WI38 (cell line): ENCODE measurements at regions not wholly inside any gene's neighbourhood (a gene's known extent, or its start where the extent isn't known, plus 50 kb on each side); places are given as distances from the start of the nearest gene placed in this dataset.

Experiments used
- H3K4me3 ChIP-seq: 2 replicates; pipeline ENCODE4 v1.5.1; 2011; ENCODE audit warnings: low read depth, mild to moderate bottlenecking, control low read depth, low read length
- TF ChIP-seq, protein P1 (sequence below): IDR thresholded peaks from 2 replicates; pipeline ENCODE4 v1.5.1; 2012; ENCODE audit warnings: low read depth, mild to moderate bottlenecking, control low read depth, low read length

DNA sequence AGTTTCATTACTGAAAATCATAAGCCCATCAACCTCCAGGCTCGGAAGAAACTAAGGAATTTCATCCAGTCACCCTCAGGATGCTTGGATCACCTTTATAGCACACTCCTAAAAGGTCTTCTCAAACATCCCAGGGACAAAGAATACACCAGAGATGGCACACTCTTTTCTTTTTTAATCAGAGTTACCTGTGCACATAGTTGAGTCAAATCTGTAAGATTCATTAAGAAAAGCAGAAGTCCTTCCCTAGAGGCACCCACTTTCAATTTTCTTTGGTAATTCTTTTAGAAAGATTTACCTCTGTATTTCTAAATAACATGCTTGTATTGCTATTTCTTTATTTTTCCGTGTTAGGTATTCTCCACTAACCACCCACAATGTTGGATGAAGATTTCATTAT is 50.6 kb upstream of the IL6 start:
- TF ChIP-seq, protein P1, sequence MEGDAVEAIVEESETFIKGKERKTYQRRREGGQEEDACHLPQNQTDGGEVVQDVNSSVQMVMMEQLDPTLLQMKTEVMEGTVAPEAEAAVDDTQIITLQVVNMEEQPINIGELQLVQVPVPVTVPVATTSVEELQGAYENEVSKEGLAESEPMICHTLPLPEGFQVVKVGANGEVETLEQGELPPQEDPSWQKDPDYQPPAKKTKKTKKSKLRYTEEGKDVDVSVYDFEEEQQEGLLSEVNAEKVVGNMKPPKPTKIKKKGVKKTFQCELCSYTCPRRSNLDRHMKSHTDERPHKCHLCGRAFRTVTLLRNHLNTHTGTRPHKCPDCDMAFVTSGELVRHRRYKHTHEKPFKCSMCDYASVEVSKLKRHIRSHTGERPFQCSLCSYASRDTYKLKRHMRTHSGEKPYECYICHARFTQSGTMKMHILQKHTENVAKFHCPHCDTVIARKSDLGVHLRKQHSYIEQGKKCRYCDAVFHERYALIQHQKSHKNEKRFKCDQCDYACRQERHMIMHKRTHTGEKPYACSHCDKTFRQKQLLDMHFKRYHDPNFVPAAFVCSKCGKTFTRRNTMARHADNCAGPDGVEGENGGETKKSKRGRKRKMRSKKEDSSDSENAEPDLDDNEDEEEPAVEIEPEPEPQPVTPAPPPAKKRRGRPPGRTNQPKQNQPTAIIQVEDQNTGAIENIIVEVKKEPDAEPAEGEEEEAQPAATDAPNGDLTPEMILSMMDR = no peak
- H3K4me3 ChIP-seq = no peak overlapping the region

DNA sequence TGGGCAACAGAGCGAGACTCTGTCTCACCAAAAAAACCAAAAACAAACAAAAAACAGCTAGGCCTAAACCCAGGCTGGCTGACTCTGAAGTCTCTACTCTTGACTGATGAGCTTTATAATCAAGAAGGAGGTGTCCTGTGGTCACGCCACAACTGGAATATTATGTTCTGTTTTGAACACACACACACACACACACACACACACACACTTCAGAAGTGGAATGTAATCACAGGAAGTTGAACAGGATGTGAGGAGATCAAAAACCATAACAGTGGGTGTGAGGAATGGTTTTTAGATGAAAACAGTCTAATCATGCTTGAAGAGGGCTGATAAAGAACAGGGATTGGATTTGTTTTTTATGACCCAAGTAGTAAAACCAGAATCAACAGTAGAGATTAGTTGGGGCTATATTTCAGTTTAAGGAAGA is 51.1 kb upstream of the IL6 start:
- TF ChIP-seq, protein P1 = no peak
- H3K4me3 ChIP-seq = no peak overlapping the region

DNA sequence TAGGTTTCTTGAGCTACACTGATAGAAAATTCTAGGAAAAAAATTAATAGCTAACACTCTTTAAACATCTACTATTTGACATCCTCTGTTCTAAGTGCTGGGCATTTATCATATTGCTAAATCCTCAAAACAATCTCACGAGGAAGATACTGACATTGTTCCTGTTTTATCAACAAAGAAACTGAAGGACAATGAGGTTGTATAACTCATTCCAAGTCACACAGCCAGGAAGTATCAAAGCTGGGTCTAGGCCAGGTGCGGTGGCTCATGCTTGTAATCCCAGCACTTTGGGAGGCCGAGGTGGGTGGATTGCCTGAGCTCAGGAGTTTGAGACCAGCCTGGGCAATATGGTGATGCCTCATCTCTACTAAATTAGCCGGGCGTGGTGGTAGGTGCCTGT is 51.6 kb upstream of the IL6 start:
- H3K4me3 ChIP-seq = no peak overlapping the region
- TF ChIP-seq, protein P1 = no peak

DNA sequence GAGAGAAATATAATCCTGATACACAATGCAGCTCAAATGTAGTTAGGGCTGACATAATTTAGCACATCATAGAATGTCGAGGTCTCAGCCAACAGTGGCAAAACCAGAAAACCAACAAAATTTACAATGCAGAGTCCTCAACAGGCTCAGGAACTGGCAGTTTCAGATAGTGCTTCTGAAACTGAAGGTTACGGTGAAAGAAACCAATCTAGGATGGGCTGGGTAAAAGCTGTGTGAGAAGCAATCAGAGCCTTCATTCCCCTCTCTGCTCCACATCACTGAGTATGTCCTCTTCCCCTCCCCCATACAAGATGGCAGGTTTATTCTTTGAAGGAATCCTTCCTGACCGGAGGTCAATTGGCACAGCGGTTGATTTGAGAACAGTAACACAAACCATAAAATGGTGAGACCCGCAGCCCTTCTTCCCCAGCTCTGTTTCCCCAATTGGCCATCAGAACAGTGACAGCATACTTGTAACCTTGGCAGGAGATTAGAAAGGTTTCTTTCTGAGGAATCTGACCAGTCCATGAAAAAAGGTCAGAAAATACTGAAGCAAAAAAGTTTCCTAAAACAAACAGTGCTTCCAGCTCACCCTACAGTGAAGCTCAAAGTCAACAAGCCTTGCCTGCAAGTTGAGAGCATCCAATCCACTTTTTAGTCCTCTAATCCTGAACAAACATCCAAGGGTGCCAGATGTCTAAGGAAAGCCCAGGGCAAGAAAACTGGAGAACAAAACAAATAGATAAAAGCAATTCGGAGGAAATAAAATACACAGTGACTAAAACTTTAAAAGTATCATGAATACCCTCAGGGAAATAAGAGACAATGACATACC is 53.9 kb upstream of the IL6 start:
- H3K4me3 ChIP-seq = no peak overlapping the region
- TF ChIP-seq, protein P1 = no peak

DNA sequence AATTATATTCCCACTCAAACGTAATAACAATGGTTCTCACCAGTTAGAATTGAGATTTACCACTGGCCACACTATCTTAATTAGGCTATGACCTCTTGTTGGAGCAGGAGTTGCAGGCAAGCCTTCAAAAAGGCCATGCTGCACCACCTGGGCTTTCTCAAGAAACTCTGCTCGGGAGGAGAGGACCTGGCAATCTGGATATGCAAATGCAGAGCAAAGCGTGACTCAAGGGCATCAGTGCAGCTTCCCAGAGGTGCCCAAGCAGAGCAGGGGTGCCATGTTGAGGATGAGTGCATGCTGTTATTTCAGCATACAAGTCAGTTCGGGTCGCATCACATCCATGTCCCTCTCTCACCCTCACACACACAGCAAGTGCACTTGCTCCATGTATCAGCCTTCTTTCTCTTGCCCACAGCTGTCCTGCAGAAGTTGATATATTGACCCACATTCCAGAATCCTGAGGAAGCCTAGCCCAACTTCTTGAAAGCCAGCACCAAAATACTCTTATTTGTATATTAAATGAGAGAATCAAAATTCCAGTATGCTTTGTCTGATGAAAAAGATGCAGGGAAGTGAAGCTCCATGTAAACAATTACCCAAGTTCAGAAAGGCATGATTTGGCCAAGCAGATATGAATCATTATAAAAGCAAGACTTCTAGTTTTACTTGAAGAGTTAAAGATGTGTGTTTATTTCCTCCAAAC is 55.7 kb upstream of the IL6 start:
- H3K4me3 ChIP-seq = no peak overlapping the region
- TF ChIP-seq, protein P1 = no peak

DNA sequence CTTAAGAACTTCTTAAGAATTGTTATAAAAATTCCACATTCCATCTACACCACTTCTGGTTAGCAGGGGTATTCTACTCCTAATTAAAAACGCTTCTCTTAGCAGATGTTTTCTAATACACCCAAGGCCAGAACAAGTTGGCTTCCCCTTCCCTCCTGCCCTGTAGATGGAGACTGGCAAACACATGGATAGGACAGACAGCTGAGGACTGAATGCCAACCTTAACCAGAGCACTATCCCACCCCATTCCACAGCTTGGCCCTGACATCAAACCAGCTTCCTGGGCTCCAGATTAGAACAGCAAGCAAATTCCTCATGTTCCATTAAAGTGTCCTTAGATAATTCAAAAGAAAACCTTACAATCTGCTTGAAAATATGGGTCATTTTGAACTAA is 56.6 kb upstream of the IL6 start:
- H3K4me3 ChIP-seq = no peak overlapping the region
- TF ChIP-seq, protein P1 = no peak
